ENCODE measurements at regions not wholly inside any gene's neighbourhood (a gene's known extent, or its start where the extent isn't known, plus 50 kb on each side); places are given as distances from the start of the nearest gene placed in this dataset.

DNA sequence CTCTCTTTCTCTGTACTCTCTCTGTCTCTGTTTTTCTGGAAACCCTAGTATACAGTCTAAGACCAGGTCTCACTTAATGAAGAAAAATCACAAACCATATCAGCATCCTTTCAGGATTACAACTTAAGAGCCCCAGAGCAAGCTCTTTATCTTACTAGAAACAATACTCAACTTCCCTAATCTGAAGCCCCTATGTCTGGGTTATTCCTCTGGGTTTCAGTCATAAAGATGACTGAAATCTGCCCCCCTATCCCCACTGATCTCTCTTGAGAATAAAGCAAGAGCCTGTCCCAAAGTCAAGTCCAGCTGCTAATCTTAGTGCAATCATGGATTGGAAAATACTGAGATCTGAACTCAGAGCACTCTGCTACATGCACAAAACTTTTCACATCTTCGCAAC, 53.9 kb upstream of the PICALM start:
- DNase-seq = no peak
- Mint-ChIP-seq H3K4me3 (no peak overlapping the region), H3K9me3 (no peaks in the 10 kb centered on the region), H3K27ac (no peak overlapping the region), H3K27me3 (no peaks in the 10 kb centered on the region), H3K36me3 (ENCODE audit: low read depth) (no peaks in the 10 kb centered on the region), H3K4me1 (ENCODE audit: low read depth) (no peaks in the 10 kb centered on the region)
- H3K27ac ChIP-seq (ENCODE audit: low read depth in 1 of 2, low read length in 2 of 2) = no peak overlapping the region
- POLR2A ChIA-PET = no interaction called here
- H3K4me3 ChIP-seq (ENCODE audit: low read length) = no peak overlapping the region
- H3K36me3 ChIP-seq (ENCODE audit: insufficient read depth, low read length) = no peaks in the 10 kb centered on the region
- TF ChIP-seq, protein P1, sequence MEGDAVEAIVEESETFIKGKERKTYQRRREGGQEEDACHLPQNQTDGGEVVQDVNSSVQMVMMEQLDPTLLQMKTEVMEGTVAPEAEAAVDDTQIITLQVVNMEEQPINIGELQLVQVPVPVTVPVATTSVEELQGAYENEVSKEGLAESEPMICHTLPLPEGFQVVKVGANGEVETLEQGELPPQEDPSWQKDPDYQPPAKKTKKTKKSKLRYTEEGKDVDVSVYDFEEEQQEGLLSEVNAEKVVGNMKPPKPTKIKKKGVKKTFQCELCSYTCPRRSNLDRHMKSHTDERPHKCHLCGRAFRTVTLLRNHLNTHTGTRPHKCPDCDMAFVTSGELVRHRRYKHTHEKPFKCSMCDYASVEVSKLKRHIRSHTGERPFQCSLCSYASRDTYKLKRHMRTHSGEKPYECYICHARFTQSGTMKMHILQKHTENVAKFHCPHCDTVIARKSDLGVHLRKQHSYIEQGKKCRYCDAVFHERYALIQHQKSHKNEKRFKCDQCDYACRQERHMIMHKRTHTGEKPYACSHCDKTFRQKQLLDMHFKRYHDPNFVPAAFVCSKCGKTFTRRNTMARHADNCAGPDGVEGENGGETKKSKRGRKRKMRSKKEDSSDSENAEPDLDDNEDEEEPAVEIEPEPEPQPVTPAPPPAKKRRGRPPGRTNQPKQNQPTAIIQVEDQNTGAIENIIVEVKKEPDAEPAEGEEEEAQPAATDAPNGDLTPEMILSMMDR (IDR thresholded peaks at IDR 0.05) = no peak
- intact Hi-C loops (cut with DNase I, micrococcal nuclease) = no loop called here
- no peaks in the 10 kb centered on the region for H3K27me3 ChIP-seq (ENCODE audit: control insufficient read depth in 1 of 2, insufficient read depth in 2 of 2, low read length in 2 of 2)
- no peaks in the 10 kb centered on the region for H3K4me1 ChIP-seq (ENCODE audit: insufficient read depth, low read length)
- CTCF ChIA-PET = no interaction called here
- no peak for ATAC-seq (ENCODE audit: poor library complexity)
- H3K9me3 ChIP-seq (ENCODE audit: control insufficient read depth in 1 of 2, insufficient read depth in 1 of 2, low read length in 2 of 2) = no peaks in the 10 kb centered on the region

- Histone ChIP-seq H3K36me3 (ENCODE audit: insufficient read depth, low read length) (no peaks in the 10 kb centered on the region), H3K27me3 (ENCODE audit: control insufficient read depth in 1 of 2, insufficient read depth in 2 of 2, low read length in 2 of 2) (no peaks in the 10 kb centered on the region), H3K4me3 (ENCODE audit: low read length) (no peak overlapping the region), H3K4me1 (ENCODE audit: insufficient read depth, low read length) (peaks cover 10% of the 10 kb centered on the region), H3K27ac (ENCODE audit: low read depth in 1 of 2, low read length in 2 of 2) (no peak overlapping the region), H3K9me3 (ENCODE audit: control insufficient read depth in 1 of 2, insufficient read depth in 1 of 2, low read length in 2 of 2) (no peaks in the 10 kb centered on the region)
- intact Hi-C loops (cut with DNase I, micrococcal nuclease) = no loop called here
- Mint-ChIP-seq H3K27ac (no peak overlapping the region), H3K9me3 (no peaks in the 10 kb centered on the region), H3K36me3 (ENCODE audit: low read depth) (no peaks in the 10 kb centered on the region), H3K4me1 (ENCODE audit: low read depth) (peaks cover 13% of the 10 kb centered on the region), H3K4me3 (no peak overlapping the region), H3K27me3 (no peaks in the 10 kb centered on the region)
- ChIA-PET CTCF (no interaction called here), POLR2A (no interaction called here)
- TF ChIP-seq, protein P1 (IDR thresholded peaks at IDR 0.05) = no peak
- ATAC-seq (ENCODE audit: poor library complexity) (no peak), DNase-seq (no peak)
Observed at GRCh38 chr11:86120807-86121206, 51.9 kb upstream of the PICALM start.

- H3K36me3 ChIP-seq (ENCODE audit: insufficient read depth, low read length) = no peaks in the 10 kb centered on the region
- no peak overlapping the region for H3K4me3 ChIP-seq (ENCODE audit: low read length)
- no peak for ATAC-seq (ENCODE audit: poor library complexity)
- H3K27me3 Mint-ChIP-seq = no peaks in the 10 kb centered on the region
- no peaks in the 10 kb centered on the region for H3K9me3 ChIP-seq (ENCODE audit: control insufficient read depth in 1 of 2, insufficient read depth in 1 of 2, low read length in 2 of 2)
- DNase-seq = no peak
- H3K4me3 Mint-ChIP-seq = no peak overlapping the region
- TF ChIP-seq, protein P1 (IDR thresholded peaks at IDR 0.05) = no peak
- H3K27me3 ChIP-seq (ENCODE audit: control insufficient read depth in 1 of 2, insufficient read depth in 2 of 2, low read length in 2 of 2) = no peaks in the 10 kb centered on the region
- POLR2A ChIA-PET = no interaction called here
- no peak overlapping the region for H3K27ac ChIP-seq (ENCODE audit: low read depth in 1 of 2, low read length in 2 of 2)
- H3K27ac Mint-ChIP-seq = no peak overlapping the region
- CTCF ChIA-PET = no interaction called here
- intact Hi-C loops (cut with DNase I, micrococcal nuclease) = no loop called here
- H3K4me1 Mint-ChIP-seq (ENCODE audit: low read depth) = peaks cover 13% of the 10 kb centered on the region
- H3K4me1 ChIP-seq (ENCODE audit: insufficient read depth, low read length) = peaks cover 11% of the 10 kb centered on the region
- H3K36me3 Mint-ChIP-seq (ENCODE audit: low read depth) = no peaks in the 10 kb centered on the region
- H3K9me3 Mint-ChIP-seq = no peaks in the 10 kb centered on the region
Observed at GRCh38 chr11:86119906-86120305, 51.0 kb upstream of the PICALM start.
